ENCODE measurements at regions not wholly inside any gene's neighbourhood (a gene's known extent, or its start where the extent isn't known, plus 50 kb on each side); places are given as distances from the start of the nearest gene placed in this dataset.

GRCh38 chr4:138919094-138919936, 96.3 kb upstream of the NOCT start:
- DNase-seq, result peak; percentile 40

GRCh38 chr4:138918169-138918869, 97.3 kb upstream of the NOCT start:
- DNase-seq, result no peak

DNA sequence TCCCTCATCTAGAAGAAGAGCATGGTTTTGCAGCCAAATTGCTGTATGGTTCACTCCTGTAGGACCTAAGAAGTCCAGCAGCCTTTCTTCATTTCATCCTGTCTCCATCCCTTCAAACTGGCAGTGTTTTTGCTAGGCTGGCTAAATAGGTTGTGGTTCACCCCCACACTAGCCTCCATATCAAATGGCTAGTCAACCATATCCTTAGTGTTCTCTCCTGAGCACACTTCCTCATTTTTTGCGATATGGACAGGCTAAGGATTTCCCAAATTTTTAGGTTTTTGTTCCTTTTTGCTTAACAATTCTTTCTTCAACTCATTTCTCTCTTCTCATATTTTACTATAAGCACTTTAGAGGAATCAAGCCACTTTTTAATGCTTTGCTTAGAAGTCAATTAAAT, 98.8 kb upstream of the NOCT start:
- DNase-seq, result no peak

DNA sequence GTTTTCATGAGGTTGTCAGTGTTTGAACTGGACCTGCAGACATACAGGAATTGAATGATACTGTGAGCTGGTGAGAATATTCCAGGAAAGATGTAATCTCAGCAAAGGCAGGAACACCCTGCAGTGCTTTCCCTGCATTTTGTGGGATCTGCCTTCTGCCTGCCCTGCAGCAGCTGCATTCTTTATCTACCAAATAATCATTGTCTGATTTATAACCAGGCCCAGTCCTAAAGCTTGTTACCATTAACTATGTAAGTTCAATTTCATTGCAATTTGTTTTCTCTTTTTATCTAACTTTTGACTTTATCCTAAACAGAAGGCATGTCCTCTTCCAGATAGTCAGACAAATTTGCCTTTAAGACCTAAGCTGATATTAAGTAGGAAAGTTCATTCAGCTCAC, 99.8 kb upstream of the NOCT start:
- DNase-seq, result no peak

- DNase-seq, result no peak
Measured at GRCh38 chr4:138912704-138913340, 102.8 kb upstream of the NOCT start.

DNA sequence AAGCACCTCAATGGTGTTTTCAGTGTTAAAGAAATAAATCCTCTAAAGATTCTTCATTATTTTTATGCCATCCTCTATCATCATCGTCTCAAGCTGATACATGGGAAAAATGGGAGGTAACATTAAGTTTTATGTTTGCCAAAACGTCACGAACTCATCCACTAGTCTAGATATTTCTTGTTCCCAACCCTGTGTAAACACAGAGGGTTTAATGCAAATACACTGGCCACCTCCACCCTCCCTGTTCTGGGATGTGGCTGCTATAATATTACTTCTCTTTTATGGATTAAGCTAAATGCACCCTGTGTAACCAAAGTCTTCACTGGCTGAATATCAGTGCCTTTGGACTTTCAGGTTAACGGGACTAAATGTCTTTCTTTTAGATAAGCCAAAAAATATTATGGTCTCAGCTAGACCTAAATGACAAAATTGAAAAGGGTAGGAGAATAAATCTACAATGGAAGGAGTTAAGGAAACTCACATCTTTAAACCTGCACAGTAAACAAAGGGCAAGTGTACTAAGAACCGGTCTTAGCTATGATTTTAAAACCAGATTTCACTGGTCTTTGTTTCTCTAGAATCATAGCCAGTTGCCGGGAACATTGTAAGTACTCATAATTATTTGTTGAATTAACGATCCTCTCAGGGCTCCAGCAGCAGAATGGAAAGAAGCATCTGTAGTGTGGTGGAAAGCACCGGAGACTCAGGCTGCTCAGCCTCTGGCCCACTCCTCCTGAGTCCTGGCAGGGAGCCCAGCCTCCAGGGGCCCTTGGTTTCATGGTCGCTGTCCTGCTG, 103.5 kb upstream of the NOCT start:
- peak; percentile 0 for DNase-seq

GRCh38 chr4:138910914-138911336, 104.7 kb upstream of the NOCT start:
- DNase-seq, result no peak

GRCh38 chr4:138910195-138910913, 105.2 kb upstream of the NOCT start:
- DNase-seq, result peak; percentile 2

- DNase-seq, result no peak
Measured at GRCh38 chr4:138909587-138909986, 106.0 kb upstream of the NOCT start.

DNA sequence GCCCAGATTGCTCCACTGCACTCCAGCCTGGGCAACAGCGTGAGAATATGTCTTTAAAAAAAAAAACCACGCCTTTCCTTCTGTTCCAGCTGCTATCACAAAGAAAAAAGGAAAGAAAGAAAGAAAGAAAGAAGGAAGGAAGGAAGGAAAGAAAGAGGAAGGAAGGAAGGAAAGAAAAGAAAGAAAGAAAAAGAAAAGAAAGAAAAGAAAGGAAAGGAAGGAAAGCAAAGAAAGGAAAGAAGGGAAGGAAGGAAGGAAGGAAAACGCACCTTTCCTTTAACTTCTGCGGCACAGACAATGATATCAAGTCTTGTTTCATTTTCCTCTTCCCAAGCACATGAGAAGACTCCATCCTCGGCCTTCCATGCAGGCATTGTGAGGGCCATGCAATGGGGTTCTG, 107.4 kb upstream of the NOCT start:
- no peak for DNase-seq

GRCh38 chr4:138907174-138907573, 108.4 kb upstream of the NOCT start:
- no peak for DNase-seq

DNA sequence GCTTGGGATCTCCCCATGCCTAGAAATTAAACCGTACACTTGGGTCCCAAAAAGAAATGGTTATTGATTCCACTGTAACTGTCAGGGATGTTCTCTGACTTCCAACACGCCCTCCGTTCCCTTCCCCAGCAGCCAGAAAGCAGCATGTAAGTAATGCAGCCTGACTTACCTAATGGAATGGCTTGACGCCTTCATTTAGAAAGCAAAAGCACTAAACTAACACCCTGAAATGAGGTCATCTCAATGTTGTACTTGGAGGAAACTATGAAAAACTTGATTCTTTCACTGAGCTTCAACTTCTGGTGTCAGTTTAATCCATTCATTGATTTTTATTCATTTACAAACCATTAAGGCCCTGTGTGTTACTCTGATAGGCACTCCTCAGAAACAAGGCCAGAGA, 110.8 kb upstream of the NOCT start:
- DNase-seq, result no peak

DNA sequence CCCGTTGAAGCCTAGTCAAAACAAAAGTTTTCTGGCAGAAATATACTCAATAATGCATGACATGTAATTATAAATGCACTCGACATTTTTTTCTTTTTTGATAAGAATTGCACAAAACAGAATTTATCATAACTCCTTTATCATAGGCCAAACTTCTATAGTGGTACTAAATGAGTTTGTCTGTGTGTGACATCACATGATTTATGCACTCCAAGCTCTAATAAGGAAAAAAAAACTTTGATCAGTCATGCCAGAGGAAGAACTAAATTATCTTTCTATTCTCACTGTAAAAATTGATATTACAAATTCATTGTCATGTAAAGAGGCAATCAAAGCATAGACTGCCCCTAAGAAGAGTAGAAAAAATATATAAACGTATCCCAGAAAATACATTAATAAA, 112.4 kb upstream of the NOCT start:
- no peak for DNase-seq

- DNase-seq, result no peak
Measured at GRCh38 chr4:138902705-138903104, 112.9 kb upstream of the NOCT start.

DNA sequence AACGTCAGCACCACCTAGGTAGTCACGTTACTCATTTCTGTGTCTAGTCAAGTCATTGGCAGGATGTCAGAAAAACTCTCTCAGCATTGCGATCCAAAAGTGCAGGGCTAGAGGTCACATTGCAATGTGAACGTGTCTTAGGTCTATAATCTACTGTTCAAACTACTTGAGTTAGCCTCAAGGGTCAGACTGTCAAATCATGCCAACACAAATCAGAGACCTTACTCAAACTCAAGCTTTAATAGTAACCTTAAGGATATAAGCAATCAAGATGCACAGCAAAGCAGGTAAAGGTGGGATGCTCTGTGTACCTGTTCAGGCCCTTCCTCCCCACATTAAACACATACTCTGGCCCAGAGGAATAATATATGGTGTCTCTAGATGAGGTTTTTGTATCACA, 114.4 kb upstream of the NOCT start:
- no peak for DNase-seq

DNA sequence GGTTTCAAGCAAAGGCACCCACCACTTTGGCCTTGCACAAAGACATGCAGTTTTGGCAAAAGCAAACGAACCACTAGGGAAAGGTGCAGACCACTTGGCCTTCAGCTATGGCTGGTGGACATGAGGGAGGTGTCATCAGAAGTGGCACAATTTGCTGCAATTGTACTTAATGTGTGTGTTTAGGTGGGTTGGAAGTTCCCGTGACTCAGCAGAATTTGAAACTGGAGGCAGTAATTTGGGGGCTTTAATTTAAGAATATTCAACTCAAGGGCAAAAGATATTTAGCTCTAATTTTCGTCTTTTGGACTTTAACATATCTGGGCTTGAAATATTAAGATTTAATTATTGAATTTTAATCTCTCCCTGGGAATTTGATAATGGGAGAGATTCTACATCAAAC, 115.6 kb upstream of the NOCT start:
- DNase-seq, result no peak

GRCh38 chr4:138898282-138898681, 117.3 kb upstream of the NOCT start:
- DNase-seq, result no peak

DNA sequence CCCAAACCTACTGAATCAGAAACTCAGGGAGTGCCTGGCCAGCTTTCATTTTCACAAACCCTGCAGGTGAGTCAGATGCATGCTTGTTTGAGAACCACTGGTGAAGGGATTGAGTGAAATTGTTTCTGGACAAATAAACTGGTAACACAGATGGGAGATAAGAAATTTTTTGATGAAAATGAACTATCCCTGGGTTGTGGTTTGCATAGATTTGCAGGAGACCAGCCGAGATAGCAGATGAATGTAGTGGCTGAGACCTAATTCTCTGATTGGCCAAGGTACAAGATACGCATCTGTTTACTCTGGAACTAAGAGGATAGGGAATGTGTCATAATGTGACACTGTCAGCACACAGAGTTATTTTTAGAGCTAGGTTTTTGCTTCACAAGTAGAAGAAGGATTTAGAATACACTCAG, 117.8 kb upstream of the NOCT start:
- no peak for DNase-seq

DNA sequence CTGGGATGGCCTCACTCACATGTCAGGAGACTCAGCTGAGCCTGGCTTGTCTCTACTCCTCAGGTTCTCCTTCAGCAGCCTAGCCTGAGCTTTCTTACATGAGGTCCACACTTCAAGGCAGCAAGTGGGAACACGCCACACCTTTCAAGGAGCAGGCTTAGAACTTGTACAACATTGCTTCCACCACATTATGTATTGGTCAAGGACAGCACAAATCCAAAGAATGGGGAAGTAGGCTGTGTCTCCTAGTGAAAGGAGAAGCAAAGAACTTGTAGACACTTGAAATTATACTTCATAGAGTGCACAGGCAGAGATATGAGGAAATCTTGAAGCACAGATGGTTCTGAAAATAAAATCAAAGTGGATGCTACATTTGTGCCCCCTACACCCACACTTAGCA, 120.9 kb upstream of the NOCT start:
- DNase-seq, result no peak

- no peak for DNase-seq
Measured at GRCh38 chr4:138894011-138894410, 121.6 kb upstream of the NOCT start.

DNA sequence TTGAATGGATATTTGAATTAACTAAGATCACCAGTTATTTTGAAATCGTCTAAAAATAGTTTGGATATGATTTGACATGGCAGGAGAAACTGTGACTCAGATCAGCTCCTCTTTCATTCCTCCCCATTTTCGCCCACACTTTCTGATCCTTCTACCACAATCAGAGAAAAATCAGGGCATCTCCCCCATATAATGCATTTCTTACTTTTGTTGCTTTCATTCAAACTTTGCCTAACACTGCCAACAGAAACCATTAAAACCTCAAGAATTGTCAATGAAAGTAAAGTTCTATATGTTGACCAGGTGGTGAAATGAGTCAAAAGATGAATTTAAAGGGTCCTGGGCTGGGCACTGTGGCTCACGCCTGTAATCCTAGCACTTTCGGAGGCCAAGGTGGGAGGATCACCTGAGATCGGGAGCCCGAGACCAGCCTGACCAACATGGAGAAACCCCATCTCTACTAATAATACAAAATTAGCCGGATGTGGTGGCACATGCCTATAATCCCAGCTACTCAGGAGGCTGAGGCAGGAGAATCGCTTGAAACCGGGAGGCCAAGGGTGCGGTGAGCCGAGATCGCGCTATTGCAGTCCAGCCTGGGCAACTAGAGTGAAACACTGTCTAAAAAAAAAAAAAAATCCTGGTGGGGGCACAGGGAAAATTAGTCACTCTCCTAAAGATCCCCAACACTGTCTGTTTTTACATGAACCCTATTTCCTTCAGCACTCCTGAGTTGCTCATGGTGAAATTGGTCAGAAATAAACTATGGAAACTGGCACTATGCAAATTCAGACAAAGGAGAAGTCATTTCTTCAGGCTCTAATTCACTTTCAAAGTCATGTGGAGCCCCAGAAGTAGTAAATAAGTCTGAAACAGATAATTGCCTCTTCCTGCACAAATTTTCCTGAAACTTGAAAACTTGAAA, 122.8 kb upstream of the NOCT start:
- DNase-seq, result no peak

Data from NCI-H2171 (cell line).